Gastrocnemius medialis (tissue), 4 donors: ENCODE measurements at regions not wholly inside any gene's neighbourhood (a gene's known extent, or its start where the extent isn't known, plus 50 kb on each side); places are given as distances from the start of the nearest gene placed in this dataset.

ENCODE experiments used
- CTCF ChIP-seq, 5 experiments: fragments of 450-650 bp in 3 of 5; fragments of 200-600 bp in 2 of 5; sonication (generic) in 2 of 5; IDR thresholded peaks in 4 of 5; conservative IDR thresholded peaks in 1 of 5; 1 replicate in 4 of 5; 2 replicates in 1 of 5; pipeline ENCODE4 v1.5.1; 2016 to 2019; ENCODE audit warnings: antibody characterized with exemption in 5 of 5, mild to moderate bottlenecking in 3 of 5, moderate library complexity in 3 of 5
- POLR2A ChIP-seq, 2 donors: fragments of 450-650 bp; IDR thresholded peaks; one replicate each; pipeline ENCODE4 v1.6.1; 2017; ENCODE audit warnings: antibody characterized with exemption in 2 of 2, mild to moderate bottlenecking in 2 of 2, moderate library complexity in 2 of 2

- TF ChIP-seq POLR2A (IDR thresholded peaks at IDR 0.05): no peak
- no peak for TF ChIP-seq CTCF (IDR thresholded peaks at IDR 0.05 in 4 of 5, conservative IDR thresholded peaks at IDR 0.05 in 1 of 5)
These were observed 137.3 kb downstream of the TFAP2B start for GRCh38 chr6:50956014-50956413.
